Ectodermal cell (in vitro differentiated cells): ENCODE measurements at regions not wholly inside any gene's neighbourhood (a gene's known extent, or its start where the extent isn't known, plus 50 kb on each side); places are given as distances from the start of the nearest gene placed in this dataset.
"Not testable (repeated sequence)": the region's sequence is repeated elsewhere in the genome, so short reads cannot be mapped to it uniquely, and the experiment has no call there.

Experiments
- H3K27ac ChIP-seq: 2 replicates; pipeline ENCODE4 v1.7.0; 2013; ENCODE audit warnings: mild to moderate bottlenecking, low read depth, low read length; ENCODE audit not compliant: insufficient read depth, poor library complexity, severe bottlenecking
- H3K27me3 ChIP-seq: 2 replicates; pipeline ENCODE4 v1.7.0; 2013; ENCODE audit warnings: mild to moderate bottlenecking, low read length; ENCODE audit not compliant: insufficient read depth, control insufficient read depth, poor library complexity, severe bottlenecking
- H3K36me3 ChIP-seq: one replicate; pipeline ENCODE4 v1.7.0; 2013; ENCODE audit warnings: low read length; ENCODE audit not compliant: control insufficient read depth, insufficient read depth
- H3K4me1 ChIP-seq: one replicate; pipeline ENCODE4 v1.7.0; 2013; ENCODE audit warnings: low read length; ENCODE audit not compliant: control insufficient read depth, insufficient read depth
- H3K4me3 ChIP-seq: 2 replicates; pipeline ENCODE4 v1.7.0; 2013; ENCODE audit warnings: low read depth, low read length, control low read depth; ENCODE audit not compliant: insufficient read depth
- H3K9me3 ChIP-seq: 2 replicates; pipeline ENCODE4 v1.7.0; 2013; ENCODE audit warnings: mild to moderate bottlenecking, low read length, moderate library complexity; ENCODE audit not compliant: control insufficient read depth
- WGBS, 2 experiments: methylation state at CpG; one replicate each; pipeline ENCODE4 v1.1.7; 2013; ENCODE audit warnings: missing lambda C conversion rate in 2 of 2; 5-methylcytosine and 5-hydroxymethylcytosine counted together

DNA sequence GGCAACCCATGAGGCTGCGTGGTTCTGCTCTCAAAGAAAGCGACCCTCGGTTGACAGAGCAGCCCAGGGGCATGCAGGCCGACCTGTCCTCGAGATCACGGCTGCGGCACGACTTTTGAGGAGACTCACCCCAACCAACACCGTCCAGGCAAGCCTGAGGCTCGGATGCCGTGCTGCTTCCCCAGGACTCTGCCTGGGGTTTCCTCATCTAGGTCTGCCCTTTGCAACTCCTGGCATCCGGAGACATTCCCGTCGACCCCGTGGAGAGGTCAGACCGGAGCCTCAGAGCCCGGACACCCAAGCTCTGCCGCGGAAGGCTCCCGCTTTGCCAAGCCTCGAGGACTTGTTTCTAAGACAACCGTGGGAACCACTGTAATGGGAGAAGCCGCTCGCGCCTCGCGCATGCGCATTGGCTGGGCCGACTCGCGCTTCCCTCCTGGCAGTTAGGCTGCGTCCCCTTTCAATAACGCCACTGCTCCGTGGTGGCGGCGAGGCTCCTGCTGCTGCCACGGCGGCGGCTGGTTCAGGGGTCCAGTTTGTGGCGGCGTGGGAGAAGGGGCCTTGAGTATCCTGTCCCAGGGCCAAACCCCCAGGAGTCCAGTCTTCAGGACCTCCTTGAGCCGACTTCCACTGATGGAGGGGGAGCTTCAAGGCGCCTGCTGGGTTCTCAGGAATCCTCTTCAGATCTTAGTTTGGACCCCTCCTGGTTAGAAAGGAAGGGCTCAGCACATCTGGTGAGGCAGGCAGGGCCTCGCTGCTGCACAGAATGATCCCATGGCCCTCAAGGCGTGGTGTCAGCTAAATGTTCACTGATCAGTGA is 101.7 kb upstream of the ZNF337 start:
- H3K9me3 ChIP-seq, H3K4me1 ChIP-seq, H3K36me3 ChIP-seq, H3K27ac ChIP-seq, H3K4me3 ChIP-seq, H3K27me3 ChIP-seq: not testable (repeated sequence)
- no CpG with 5 or more reads among the region's 45 CpGs for WGBS, 2 experiments

DNA sequence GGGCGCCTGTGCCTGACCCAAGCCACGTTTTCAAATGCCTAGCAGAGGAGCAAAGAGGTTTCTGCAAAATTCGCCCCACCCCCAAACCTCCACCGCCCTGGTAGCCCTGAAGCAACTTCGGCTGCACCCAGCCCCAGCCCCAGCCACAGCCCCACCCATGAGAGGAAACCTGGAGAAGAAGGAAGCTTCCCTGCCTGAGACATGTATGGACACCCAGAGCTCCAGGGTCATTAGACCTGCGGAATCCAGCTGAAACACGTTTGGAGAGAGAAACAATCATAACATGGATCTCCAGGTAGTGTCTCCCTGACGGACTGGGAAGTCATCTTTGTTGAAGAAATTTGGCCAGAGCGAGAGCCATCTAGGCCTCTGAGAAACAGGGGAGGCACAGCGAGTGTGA is 100.4 kb upstream of the ZNF337 start:
- not testable (repeated sequence) for H3K9me3 ChIP-seq, H3K27me3 ChIP-seq, H3K27ac ChIP-seq, H3K36me3 ChIP-seq, H3K4me3 ChIP-seq, H3K4me1 ChIP-seq
- no CpG with 5 or more reads among the region's 10 CpGs for WGBS, 2 experiments

DNA sequence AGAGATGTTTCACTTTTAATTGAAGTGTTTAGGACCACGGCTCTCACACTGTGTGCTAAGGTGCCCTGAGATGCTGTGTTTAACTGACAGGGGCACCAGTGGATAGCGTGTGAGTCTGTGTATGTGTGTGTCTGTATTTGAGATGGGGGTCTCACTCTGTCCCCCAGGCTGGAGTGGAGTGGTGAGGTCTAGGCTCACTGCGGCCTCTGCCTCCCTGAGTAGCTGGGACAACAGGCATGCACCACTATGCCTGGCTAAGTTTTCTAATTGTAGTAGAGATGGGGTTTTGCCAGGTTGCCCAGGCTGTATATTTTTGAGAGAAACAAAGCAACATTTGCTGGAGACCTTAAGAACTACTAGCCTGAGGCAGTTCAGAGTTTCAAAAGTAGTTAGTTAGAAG is 80.6 kb upstream of the ZNF337 start:
- not testable (repeated sequence) for H3K9me3 ChIP-seq, H3K27me3 ChIP-seq, H3K4me1 ChIP-seq, H3K4me3 ChIP-seq, H3K27ac ChIP-seq, H3K36me3 ChIP-seq
- 93 to 98% methylated on average over 2 of the region's 3 CpGs for WGBS, 2 experiments

DNA sequence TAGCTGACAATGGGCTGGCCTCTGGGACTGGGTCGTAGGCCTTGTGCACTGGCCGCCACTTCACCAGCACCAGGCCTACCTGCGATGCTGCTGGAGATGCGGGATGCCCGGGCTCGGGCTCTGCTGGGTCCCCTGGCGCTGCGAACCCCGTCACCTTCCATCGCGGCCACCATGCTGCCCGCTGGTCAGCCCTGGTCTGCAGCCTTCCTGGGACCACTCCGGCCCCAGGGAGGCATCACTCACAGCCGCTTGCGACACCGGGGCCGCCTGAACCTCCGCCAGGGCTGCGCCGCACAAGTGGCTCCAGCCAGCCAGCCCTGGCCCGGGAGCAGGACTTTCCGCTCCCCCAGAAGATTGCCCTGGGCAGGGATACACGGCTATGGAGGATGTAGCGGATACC is 78.1 kb upstream of the ZNF337 start:
- H3K27ac ChIP-seq, H3K9me3 ChIP-seq, H3K36me3 ChIP-seq, H3K27me3 ChIP-seq, H3K4me3 ChIP-seq, H3K4me1 ChIP-seq: not testable (repeated sequence)
- WGBS, 2 experiments = 90 to 92% methylated on average over 24 of the region's 24 CpGs

DNA sequence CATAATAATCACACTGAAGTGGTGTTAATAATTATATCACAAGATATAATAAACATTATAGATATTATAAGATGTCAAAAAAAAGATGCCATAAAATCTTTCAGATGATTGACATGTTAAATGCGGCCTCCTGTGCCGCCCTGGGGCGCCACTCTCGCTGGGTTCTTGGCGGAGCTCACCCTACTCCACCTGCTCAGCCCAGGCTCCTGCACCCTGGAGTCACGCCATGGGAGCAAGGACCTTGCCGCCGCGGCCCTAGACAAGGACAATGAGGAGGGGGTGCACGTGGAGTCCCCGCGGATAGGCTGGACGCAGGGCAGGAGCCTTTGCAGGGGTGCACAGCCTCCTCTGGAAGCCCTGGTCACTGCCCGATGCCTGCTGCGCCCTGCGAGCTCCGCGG is 77.5 kb upstream of the ZNF337 start:
- not testable (repeated sequence) for H3K27ac ChIP-seq, H3K9me3 ChIP-seq, H3K27me3 ChIP-seq, H3K4me1 ChIP-seq, H3K4me3 ChIP-seq, H3K36me3 ChIP-seq
- 92 to 96% methylated on average over 9 of the region's 18 CpGs for WGBS, 2 experiments

DNA sequence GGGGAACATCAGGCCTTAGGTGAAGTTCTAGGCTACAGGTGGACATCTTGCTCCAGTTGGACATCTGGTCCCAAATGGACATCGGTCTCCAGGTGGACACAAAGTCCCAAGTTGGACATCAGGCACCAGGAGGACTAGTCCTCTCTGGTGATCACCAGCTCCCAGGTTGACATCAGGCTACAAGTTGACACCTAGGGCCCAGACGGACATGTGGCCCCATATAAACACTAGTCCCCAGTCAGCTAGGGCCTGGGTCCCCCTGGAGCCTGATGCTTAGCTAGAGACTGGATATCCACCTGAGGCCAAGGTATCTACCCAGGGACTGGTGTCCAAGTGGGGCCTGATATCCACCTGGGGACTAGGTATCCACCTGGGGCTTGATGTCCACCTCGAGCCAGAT is 75.8 kb upstream of the ZNF337 start:
- H3K4me3 ChIP-seq, H3K27me3 ChIP-seq, H3K4me1 ChIP-seq, H3K9me3 ChIP-seq, H3K36me3 ChIP-seq, H3K27ac ChIP-seq: not testable (repeated sequence)
- 88 to 89% methylated on average over 3 of the region's 3 CpGs for WGBS, 2 experiments

DNA sequence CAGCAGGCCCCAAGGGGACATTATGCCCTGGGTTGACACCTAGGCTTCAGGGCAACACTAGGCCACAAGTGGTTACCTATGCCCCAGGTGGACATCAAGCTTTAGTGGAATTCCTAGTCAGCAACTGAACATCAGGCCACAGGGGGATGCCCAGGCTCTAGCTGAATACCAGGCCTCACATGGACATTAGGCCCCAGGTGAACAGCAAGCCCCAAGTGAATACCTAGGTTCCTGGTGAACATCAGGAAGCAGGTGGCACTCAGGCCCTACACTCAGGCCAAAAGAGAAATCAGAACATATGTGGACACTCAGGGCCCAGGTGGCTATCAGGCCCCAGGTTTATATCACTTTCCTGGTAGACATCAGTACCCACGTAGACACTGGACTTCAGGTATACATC is 75.2 kb upstream of the ZNF337 start:
- H3K36me3 ChIP-seq, H3K4me1 ChIP-seq, H3K9me3 ChIP-seq, H3K27me3 ChIP-seq, H3K4me3 ChIP-seq, H3K27ac ChIP-seq: not testable (repeated sequence)
- WGBS, 2 experiments = no CpG with 5 or more reads among the region's 1 CpG

DNA sequence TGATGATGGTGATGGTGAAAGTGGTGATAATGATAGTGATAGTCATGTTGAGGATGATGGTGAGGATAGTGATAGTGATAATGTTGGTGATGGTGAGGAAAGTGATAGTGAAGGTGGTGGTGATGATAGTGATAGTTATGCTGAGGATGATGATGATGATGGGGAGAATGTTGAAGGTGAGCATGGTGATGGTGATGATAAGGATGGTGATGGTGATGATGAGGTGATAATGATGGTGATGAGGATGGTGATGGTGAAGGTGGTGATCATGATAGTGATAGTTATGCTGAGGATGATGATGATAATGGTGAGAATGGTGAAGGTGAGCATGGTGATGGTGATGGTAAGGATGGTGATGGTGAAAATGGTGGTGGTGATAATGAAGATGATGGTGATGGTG is 64.9 kb upstream of the ZNF337 start:
- no peak overlapping the region for H3K4me3 ChIP-seq
- no peaks in the 10 kb centered on the region for H3K36me3 ChIP-seq
- H3K27ac ChIP-seq = no peak overlapping the region
- no peaks in the 10 kb centered on the region for H3K9me3 ChIP-seq
- H3K27me3 ChIP-seq = no peaks in the 10 kb centered on the region
- H3K4me1 ChIP-seq = no peaks in the 10 kb centered on the region

DNA sequence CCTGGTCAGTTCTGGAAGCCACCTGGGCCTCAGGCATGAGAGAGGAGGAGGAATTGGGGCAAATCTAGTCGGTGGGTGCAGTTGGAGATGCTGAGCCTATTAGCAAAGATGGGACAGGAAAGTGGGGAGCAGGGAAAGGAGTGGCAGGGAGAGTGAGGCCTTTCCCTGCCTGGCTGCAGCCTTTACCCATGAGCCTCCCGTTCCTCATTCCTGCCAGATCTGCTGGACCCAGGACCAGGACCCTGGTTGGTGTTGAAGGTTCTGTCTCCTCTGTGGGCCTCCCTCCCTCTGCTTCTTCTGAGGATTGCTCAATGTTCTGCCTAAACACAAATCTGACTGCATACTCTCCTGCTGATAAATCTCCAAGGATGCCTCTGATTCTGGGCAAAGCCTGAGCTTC is 64.4 kb upstream of the ZNF337 start:
- H3K27me3 ChIP-seq, H3K36me3 ChIP-seq, H3K4me1 ChIP-seq, H3K27ac ChIP-seq, H3K4me3 ChIP-seq, H3K9me3 ChIP-seq: not testable (repeated sequence)
- 75 to 82% methylated on average over 2 of the region's 2 CpGs for WGBS, 2 experiments

DNA sequence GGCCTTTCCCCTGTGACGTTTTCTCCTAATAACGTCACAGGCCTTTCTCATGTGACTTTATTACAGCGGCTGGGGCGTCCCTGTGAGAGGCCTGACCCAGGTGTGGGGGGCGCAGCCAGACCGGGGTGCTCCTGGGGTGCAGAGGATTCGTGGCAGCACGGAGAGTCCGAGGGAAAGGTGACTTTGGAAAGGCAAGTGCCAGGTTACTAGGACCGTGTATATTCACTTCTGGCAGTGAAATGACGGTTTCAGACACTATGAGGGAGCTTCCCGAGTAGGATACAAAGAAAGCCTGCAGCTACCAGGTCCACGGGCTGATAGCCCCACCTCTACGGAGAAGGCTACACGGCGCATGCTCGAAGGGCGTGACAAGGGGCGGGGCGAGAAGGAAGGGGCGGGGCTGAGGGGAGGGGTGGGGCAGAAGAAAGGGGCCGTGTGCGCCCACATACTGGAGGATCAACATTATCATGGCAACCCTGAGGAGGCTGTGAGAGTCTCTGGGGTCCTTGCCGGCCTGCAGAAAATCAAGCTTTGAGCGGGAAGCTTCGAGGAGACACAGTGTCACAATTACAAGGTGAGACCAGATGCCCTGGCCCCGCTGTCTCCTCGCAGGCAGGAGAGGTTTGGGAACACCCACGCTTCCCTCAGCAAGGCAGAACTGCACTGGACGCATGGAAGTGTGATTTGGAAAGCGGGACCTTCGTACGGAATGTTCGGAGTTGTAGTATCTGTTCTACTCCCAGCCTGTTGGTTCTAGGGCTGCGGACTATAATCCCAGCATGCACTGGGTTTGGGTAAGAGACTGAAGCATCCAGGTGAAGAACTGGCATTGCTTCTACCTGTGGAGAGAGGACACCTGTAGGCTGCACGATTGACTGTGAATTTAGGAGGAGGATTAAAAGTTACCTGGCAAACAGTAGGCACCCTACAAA is 54.4 kb upstream of the ZNF337 start:
- no peak overlapping the region for H3K4me3 ChIP-seq
- H3K4me1 ChIP-seq = no peaks in the 10 kb centered on the region
- H3K9me3 ChIP-seq = no peaks in the 10 kb centered on the region
- no peaks in the 10 kb centered on the region for H3K27me3 ChIP-seq
- no peaks in the 10 kb centered on the region for H3K36me3 ChIP-seq
- 89 to 92% methylated on average over 36 of the region's 36 CpGs for WGBS, 2 experiments
- no peak overlapping the region for H3K27ac ChIP-seq
